ENCODE measurements at regions not wholly inside any gene's neighbourhood (a gene's known extent, or its start where the extent isn't known, plus 50 kb on each side); places are given as distances from the start of the nearest gene placed in this dataset.
"Not testable (repeated sequence)": the region's sequence is repeated elsewhere in the genome, so short reads cannot be mapped to it uniquely, and the experiment has no call there.

DNA sequence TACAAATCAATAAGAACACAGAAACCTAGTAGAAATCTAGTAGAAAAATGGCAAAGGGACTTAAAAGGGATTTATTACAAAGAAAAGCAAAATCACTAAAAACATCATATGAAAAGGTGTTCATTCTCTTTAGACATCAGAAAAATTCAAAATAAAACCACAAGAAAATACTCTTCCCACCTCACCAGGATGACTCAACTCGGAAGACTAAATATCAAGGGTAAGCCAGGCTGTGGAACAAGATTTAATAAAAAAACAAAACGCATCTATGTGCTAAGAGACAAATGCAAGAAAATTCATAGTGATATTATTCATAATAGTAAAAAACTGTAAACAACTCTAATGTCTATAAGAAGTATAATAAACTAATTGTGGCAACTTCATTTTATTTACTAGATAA, 181.6 kb upstream of the GHR start:
- no peak overlapping the region for H3K4me3 ChIP-seq
- intact Hi-C loops (cut with micrococcal nuclease), result no loop called here
- TF ChIP-seq, protein P1, sequence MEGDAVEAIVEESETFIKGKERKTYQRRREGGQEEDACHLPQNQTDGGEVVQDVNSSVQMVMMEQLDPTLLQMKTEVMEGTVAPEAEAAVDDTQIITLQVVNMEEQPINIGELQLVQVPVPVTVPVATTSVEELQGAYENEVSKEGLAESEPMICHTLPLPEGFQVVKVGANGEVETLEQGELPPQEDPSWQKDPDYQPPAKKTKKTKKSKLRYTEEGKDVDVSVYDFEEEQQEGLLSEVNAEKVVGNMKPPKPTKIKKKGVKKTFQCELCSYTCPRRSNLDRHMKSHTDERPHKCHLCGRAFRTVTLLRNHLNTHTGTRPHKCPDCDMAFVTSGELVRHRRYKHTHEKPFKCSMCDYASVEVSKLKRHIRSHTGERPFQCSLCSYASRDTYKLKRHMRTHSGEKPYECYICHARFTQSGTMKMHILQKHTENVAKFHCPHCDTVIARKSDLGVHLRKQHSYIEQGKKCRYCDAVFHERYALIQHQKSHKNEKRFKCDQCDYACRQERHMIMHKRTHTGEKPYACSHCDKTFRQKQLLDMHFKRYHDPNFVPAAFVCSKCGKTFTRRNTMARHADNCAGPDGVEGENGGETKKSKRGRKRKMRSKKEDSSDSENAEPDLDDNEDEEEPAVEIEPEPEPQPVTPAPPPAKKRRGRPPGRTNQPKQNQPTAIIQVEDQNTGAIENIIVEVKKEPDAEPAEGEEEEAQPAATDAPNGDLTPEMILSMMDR (IDR thresholded peaks at IDR 0.05; ENCODE audit: borderline replicate concordance), result no peak
- DNase-seq, result no peak
- H3K9me3 ChIP-seq (replicated peaks), result no peaks in the 10 kb centered on the region
- H3K27ac ChIP-seq (replicated peaks), result no peak overlapping the region
- H3K27me3 ChIP-seq (ENCODE audit: low read depth), result no peaks in the 10 kb centered on the region
- H3K36me3 ChIP-seq, result no peaks in the 10 kb centered on the region
- no peaks in the 10 kb centered on the region for H3K4me1 ChIP-seq

DNA sequence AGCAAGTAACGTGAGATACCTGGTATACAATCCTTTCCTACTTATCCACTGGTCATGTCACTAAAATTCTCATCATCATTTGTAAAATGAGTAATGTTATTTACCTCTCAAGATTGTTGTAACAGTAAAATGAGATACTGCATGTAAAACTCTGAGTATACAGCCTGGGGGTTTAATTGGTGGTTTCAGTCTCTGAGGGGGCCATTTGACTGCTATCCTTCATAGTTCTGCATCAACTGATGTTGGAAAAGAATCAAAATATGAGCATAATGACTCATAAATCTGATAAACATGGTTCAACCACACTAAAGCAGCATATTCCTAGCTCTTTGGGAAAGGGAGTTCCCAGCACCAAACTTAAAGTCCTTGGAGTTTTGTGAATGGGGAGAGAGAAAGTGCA, 181.0 kb upstream of the GHR start:
- H3K4me1 ChIP-seq, result no peaks in the 10 kb centered on the region
- TF ChIP-seq, protein P1 (IDR thresholded peaks at IDR 0.05; ENCODE audit: borderline replicate concordance), result no peak
- DNase-seq, result no peak
- no peaks in the 10 kb centered on the region for H3K9me3 ChIP-seq (replicated peaks)
- H3K36me3 ChIP-seq, result no peaks in the 10 kb centered on the region
- intact Hi-C loops (cut with micrococcal nuclease), result no loop called here
- H3K4me3 ChIP-seq, result no peak overlapping the region
- no peak overlapping the region for H3K27ac ChIP-seq (replicated peaks)
- H3K27me3 ChIP-seq (ENCODE audit: low read depth), result no peaks in the 10 kb centered on the region

DNA sequence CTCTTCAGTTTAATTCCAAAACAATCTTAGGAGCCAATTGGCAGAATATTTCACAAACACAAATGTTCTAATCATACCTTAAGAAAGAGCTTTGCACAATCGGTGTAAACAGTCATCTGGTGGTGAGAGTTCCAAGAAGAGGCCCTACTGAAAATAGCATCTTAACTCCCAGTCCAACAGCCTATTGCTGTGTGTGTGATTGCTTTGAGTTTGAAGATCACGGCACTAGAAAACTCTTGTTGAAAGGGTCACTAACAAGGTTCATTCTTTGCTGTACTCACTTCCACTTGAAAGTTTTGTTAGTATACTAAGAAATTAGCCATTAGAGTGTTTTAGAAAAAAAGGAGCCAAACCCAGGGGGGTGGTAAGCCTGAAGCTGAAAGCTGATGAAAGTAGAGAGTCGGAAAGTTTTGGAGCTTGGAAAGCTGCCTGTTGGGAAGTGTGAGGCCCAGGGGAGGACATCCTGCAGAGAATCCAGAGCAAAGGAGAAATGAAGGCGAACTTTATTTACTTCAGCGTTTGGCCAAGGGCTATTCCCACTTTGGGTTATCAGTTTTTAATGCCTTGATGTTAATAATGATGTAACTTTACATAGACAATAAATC, 180.3 kb upstream of the GHR start:
- H3K27me3 ChIP-seq (ENCODE audit: low read depth), result no peaks in the 10 kb centered on the region
- H3K4me3 ChIP-seq, result no peak overlapping the region
- TF ChIP-seq, protein P1 (IDR thresholded peaks at IDR 0.05; ENCODE audit: borderline replicate concordance), result no peak
- intact Hi-C loops (cut with micrococcal nuclease), result no loop called here
- no peak overlapping the region for H3K27ac ChIP-seq (replicated peaks)
- no peaks in the 10 kb centered on the region for H3K9me3 ChIP-seq (replicated peaks)
- no peaks in the 10 kb centered on the region for H3K4me1 ChIP-seq
- no peaks in the 10 kb centered on the region for H3K36me3 ChIP-seq
- DNase-seq, result no peak

DNA sequence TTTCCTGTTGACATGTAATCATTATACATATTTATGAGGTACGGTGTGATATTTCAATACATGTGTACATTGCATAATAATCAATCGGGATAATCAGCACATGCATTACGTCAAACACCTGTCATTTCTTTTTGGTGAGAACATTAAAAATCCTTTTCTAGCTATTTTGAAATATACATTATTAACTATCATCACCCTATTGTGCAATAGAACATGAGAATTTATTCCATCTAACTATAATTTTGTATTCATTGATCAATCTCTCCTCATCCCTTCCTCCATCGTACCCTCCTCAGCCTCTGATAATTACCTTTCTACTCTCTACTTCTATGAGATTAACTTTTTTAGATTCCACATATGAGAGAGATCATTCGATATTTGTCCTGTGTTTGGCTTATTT, 170.9 kb upstream of the GHR start:
- intact Hi-C loops (cut with micrococcal nuclease), result no loop called here
- TF ChIP-seq, protein P1 (IDR thresholded peaks at IDR 0.05; ENCODE audit: borderline replicate concordance), result no peak
- Histone ChIP-seq H3K27me3 (ENCODE audit: low read depth) (no peaks in the 10 kb centered on the region), H3K4me1 (no peaks in the 10 kb centered on the region), H3K9me3 (replicated peaks) (no peaks in the 10 kb centered on the region), H3K36me3 (no peaks in the 10 kb centered on the region), H3K27ac (replicated peaks) (no peak overlapping the region), H3K4me3 (no peak overlapping the region)
- no peak for DNase-seq

DNA sequence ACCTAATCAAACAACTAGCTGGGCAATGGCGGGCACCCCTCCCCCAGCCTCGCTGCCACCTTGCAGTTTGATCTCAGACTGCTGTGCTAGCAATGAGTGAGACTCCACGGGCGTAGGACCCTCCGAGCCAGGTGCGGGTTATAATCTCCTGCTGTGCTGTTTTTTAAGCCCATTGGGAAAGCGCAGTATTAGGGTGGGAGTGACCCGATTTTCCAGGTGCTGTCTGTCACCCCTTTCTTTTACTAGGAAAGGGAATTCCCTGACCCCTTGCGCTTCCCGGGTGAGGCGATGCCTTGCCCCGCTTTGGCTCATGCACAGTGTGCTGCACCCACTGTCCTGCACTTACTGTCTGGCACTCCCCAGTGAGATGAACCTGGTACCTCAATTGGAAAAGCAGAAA, 163.3 kb upstream of the GHR start:
- H3K4me1 ChIP-seq, result not testable (repeated sequence)

DNA sequence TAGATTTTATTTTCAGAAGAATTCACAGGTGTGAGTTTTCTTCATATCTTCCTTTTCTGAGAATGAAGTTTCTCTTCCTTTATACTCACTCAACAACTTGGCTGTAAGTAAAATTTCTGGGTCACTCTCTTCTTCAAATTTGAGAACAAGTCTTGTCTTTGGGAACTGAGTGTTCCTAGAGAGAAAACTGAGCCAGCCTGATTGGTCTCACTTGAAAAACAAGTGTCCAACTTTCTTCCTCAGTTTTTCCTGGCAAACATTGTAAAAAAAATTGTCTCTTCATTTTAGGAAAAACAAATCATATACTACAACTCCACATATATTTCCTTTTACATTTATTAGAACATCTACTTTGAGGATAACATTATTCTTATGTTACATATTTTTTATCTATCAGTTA, 156.1 kb upstream of the GHR start:
- intact Hi-C loops (cut with micrococcal nuclease), result no loop called here
- H3K4me1 ChIP-seq, result no peaks in the 10 kb centered on the region
- no peaks in the 10 kb centered on the region for H3K9me3 ChIP-seq (replicated peaks)

More for the DNA sequence above, 163.3 kb upstream of the GHR start:
- H3K27ac ChIP-seq (replicated peaks); intact Hi-C loops (cut with micrococcal nuclease); H3K4me3 ChIP-seq; H3K27me3 ChIP-seq (ENCODE audit: low read depth); H3K9me3 ChIP-seq (replicated peaks); H3K36me3 ChIP-seq; DNase-seq: not testable (repeated sequence)

DNA sequence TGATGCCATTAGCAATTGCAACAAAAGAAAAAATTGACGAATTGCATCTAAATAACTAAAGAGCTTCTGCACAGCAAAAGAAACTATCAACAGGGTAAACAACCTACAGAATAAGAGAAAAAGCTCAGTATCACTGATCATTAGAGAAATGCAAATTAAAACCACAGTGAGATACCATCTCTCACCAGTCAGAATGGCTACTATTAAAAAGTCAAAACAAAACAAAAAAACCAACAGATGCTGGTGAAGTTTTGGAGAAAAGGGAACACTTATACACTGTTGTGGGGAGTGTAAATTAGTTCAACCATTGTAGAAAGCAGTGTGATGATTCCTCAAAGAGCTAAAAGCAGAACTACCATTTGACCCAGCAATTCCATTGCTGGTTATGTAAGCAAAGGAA, 155.1 kb upstream of the GHR start:
- H3K27me3 ChIP-seq (ENCODE audit: low read depth); H3K4me3 ChIP-seq; H3K4me1 ChIP-seq; intact Hi-C loops (cut with micrococcal nuclease); DNase-seq; H3K27ac ChIP-seq (replicated peaks); H3K9me3 ChIP-seq (replicated peaks); H3K36me3 ChIP-seq: not testable (repeated sequence)

More for the DNA sequence above, 156.1 kb upstream of the GHR start:
- TF ChIP-seq, protein P1 (IDR thresholded peaks at IDR 0.05; ENCODE audit: borderline replicate concordance), result no peak
- Histone ChIP-seq H3K4me3 (no peak overlapping the region), H3K27me3 (ENCODE audit: low read depth) (no peaks in the 10 kb centered on the region), H3K36me3 (no peaks in the 10 kb centered on the region), H3K27ac (replicated peaks) (no peak overlapping the region)
- DNase-seq, result no peak
